ENCODE measurements at regions not wholly inside any gene's neighbourhood (a gene's known extent, or its start where the extent isn't known, plus 50 kb on each side); places are given as distances from the start of the nearest gene placed in this dataset.

GRCh38 chr10:113234481-113234880, 284.4 kb downstream of the TCF7L2 start:
- Mint-ChIP-seq H3K27ac (no peak overlapping the region), H3K9me3 (ENCODE audit: low read depth) (no peaks in the 10 kb centered on the region), H3K36me3 (ENCODE audit: insufficient read depth) (no peaks in the 10 kb centered on the region), H3K4me3 (ENCODE audit: low read depth) (no peak overlapping the region), H3K27me3 (peaks cover 15% of the 10 kb centered on the region), H3K4me1 (ENCODE audit: low read depth) (no peaks in the 10 kb centered on the region)
- no peak for TF ChIP-seq CTCF (IDR thresholded peaks at IDR 0.05; ENCODE audit: unreplicated experiment)
- no peak for DNase-seq (ENCODE audit: low spot score, unreplicated experiment)

GRCh38 chr10:113235508-113235907, 285.5 kb downstream of the TCF7L2 start:
- no peaks in the 10 kb centered on the region for H3K36me3 Mint-ChIP-seq (ENCODE audit: insufficient read depth)
- H3K4me1 Mint-ChIP-seq (ENCODE audit: low read depth): no peaks in the 10 kb centered on the region
- peaks cover 17% of the 10 kb centered on the region for H3K27me3 Mint-ChIP-seq
- DNase-seq (ENCODE audit: low spot score, unreplicated experiment): no peak
- no peak overlapping the region for H3K4me3 Mint-ChIP-seq (ENCODE audit: low read depth)
- H3K9me3 Mint-ChIP-seq (ENCODE audit: low read depth): no peaks in the 10 kb centered on the region
- no peak for TF ChIP-seq CTCF (IDR thresholded peaks at IDR 0.05; ENCODE audit: unreplicated experiment)
- H3K27ac Mint-ChIP-seq: no peak overlapping the region

- no peak for TF ChIP-seq CTCF (IDR thresholded peaks at IDR 0.05; ENCODE audit: unreplicated experiment)
- Mint-ChIP-seq H3K4me1 (ENCODE audit: low read depth) (no peaks in the 10 kb centered on the region), H3K27ac (no peak overlapping the region)
Measured at GRCh38 chr10:113236998-113237397, 287.0 kb downstream of the TCF7L2 start.

GRCh38 chr10:113239566-113240350, 289.7 kb downstream of the TCF7L2 start:
- DNase-seq (ENCODE audit: low spot score, unreplicated experiment): no peak
- peaks cover 24% of the 10 kb centered on the region for H3K27me3 Mint-ChIP-seq
- no peak overlapping the region for H3K27ac Mint-ChIP-seq
- no peaks in the 10 kb centered on the region for H3K4me1 Mint-ChIP-seq (ENCODE audit: low read depth)
- TF ChIP-seq CTCF (IDR thresholded peaks at IDR 0.05; ENCODE audit: unreplicated experiment): no peak
- no peaks in the 10 kb centered on the region for H3K36me3 Mint-ChIP-seq (ENCODE audit: insufficient read depth)
- no peak overlapping the region for H3K4me3 Mint-ChIP-seq (ENCODE audit: low read depth)
- H3K9me3 Mint-ChIP-seq (ENCODE audit: low read depth): no peaks in the 10 kb centered on the region

More at GRCh38 chr10:113236998-113237397, 287.0 kb downstream of the TCF7L2 start:
- Mint-ChIP-seq H3K27me3 (peaks cover 17% of the 10 kb centered on the region), H3K9me3 (ENCODE audit: low read depth) (no peaks in the 10 kb centered on the region), H3K36me3 (ENCODE audit: insufficient read depth) (no peaks in the 10 kb centered on the region), H3K4me3 (ENCODE audit: low read depth) (no peak overlapping the region)
- no peak for DNase-seq (ENCODE audit: low spot score, unreplicated experiment)

GRCh38 chr10:113240736-113241135, 290.7 kb downstream of the TCF7L2 start:
- TF ChIP-seq CTCF (IDR thresholded peaks at IDR 0.05; ENCODE audit: unreplicated experiment): no peak
- Mint-ChIP-seq H3K27me3 (peaks cover 24% of the 10 kb centered on the region), H3K27ac (no peak overlapping the region), H3K4me3 (ENCODE audit: low read depth) (no peak overlapping the region), H3K4me1 (ENCODE audit: low read depth) (no peaks in the 10 kb centered on the region), H3K9me3 (ENCODE audit: low read depth) (no peaks in the 10 kb centered on the region), H3K36me3 (ENCODE audit: insufficient read depth) (no peaks in the 10 kb centered on the region)
- DNase-seq (ENCODE audit: low spot score, unreplicated experiment): no peak
